ENCODE measurements at regions not wholly inside any gene's neighbourhood (a gene's known extent, or its start where the extent isn't known, plus 50 kb on each side); places are given as distances from the start of the nearest gene placed in this dataset.

Small RNAs in the stretch of these regions (small RNA-seq; reads per million reads assigned to genes)
- gene AC140063.1 (0 reads per million in 2 donors), gene RNA5SP376 (0 reads per million in 2 donors)
